ENCODE measurements at regions not wholly inside any gene's neighbourhood (a gene's known extent, or its start where the extent isn't known, plus 50 kb on each side); places are given as distances from the start of the nearest gene placed in this dataset.

DNA sequence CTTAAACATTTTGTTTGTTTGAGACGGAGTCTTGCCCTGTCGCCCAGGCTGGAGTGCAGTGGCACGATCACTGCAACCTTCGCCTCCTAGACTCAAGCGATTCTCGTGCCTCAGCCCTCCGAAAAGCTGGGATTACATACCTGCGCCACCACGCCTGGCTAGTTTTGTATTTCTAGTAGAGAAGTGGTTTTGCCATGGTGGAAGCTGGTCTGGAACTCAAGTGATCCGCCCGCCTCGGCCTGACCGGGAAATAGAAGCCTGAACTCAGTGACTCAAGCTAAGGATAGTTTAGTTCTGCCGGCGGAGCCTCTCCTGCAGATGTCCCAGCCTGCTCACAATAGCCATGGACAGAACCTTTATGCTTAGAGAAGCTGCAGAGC, 53.0 kb upstream of the ZNF254 start:
- TF ChIP-seq, protein P1, sequence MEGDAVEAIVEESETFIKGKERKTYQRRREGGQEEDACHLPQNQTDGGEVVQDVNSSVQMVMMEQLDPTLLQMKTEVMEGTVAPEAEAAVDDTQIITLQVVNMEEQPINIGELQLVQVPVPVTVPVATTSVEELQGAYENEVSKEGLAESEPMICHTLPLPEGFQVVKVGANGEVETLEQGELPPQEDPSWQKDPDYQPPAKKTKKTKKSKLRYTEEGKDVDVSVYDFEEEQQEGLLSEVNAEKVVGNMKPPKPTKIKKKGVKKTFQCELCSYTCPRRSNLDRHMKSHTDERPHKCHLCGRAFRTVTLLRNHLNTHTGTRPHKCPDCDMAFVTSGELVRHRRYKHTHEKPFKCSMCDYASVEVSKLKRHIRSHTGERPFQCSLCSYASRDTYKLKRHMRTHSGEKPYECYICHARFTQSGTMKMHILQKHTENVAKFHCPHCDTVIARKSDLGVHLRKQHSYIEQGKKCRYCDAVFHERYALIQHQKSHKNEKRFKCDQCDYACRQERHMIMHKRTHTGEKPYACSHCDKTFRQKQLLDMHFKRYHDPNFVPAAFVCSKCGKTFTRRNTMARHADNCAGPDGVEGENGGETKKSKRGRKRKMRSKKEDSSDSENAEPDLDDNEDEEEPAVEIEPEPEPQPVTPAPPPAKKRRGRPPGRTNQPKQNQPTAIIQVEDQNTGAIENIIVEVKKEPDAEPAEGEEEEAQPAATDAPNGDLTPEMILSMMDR (IDR thresholded peaks at IDR 0.05) = peak in 2 of 6 experiments; percentile 0 to 1
- TF ChIP-seq POLR2A (IDR thresholded peaks at IDR 0.05) = peak in 1 of 2 donors; percentile 29
